ENCODE measurements at regions not wholly inside any gene's neighbourhood (a gene's known extent, or its start where the extent isn't known, plus 50 kb on each side); places are given as distances from the start of the nearest gene placed in this dataset.

- TF ChIP-seq NRF1 (IDR thresholded peaks at IDR 0.05; ENCODE audit: low read depth, low read length) (no peak), CTCF (IDR thresholded peaks at IDR 0.05) (no peak), CHD2 (IDR thresholded peaks at IDR 0.05; ENCODE audit: low read length, partially characterized antibody) (no peak), FOXM1 (IDR thresholded peaks at IDR 0.05; ENCODE audit: low read depth) (no peak), RCOR1 (IDR thresholded peaks at IDR 0.05; ENCODE audit: low read length) (no peak), POLR2AphosphoS5 (IDR thresholded peaks at IDR 0.05; ENCODE audit: low read depth, low read length) (no peak), JUND (IDR thresholded peaks at IDR 0.05) (no peak), EP300 (IDR thresholded peaks at IDR 0.05; ENCODE audit: borderline replicate concordance in 1 of 2, low read depth in 1 of 2, low read length in 1 of 2) (no peak), REST (IDR thresholded peaks at IDR 0.05; ENCODE audit: low read depth, low read length) (no peak)
These were observed 651.8 kb downstream of the INHBA start for GRCh38 chr7:41051062-41051461.

Data from SK-N-SH (cell line).